HG03442 (cell line): ENCODE measurements at regions not wholly inside any gene's neighbourhood (a gene's known extent, or its start where the extent isn't known, plus 50 kb on each side); places are given as distances from the start of the nearest gene placed in this dataset.
"Not testable (repeated sequence)": the region's sequence is repeated elsewhere in the genome, so short reads cannot be mapped to it uniquely, and the experiment has no call there.

Source experiments
- ATAC-seq: cut with Tn5 transposase; IDR thresholded peaks from one replicate; pipeline ENCODE4 v1.9.1; 2021; ENCODE audit warnings: mild to moderate bottlenecking, moderate library complexity; ENCODE audit not compliant: unreplicated experiment

- ATAC-seq, result no peak
These were observed 261.1 kb downstream of the CDH7 start for GRCh38 chr18:66011916-66012315.

- ATAC-seq, result no peak
These were observed 255.2 kb downstream of the CDH7 start for GRCh38 chr18:66005831-66006588.

- not testable (repeated sequence) for ATAC-seq
These were observed 248.3 kb downstream of the CDH7 start for GRCh38 chr18:65998971-65999700.

- no peak for ATAC-seq
These were observed 244.4 kb downstream of the CDH7 start for GRCh38 chr18:65995206-65995605.

GRCh38 chr18:65994302-65994701 is 243.5 kb downstream of the CDH7 start:
- ATAC-seq, result no peak

- no peak for ATAC-seq
These were observed 240.3 kb downstream of the CDH7 start for GRCh38 chr18:65990944-65991708.

- ATAC-seq, result no peak
These were observed 239.4 kb downstream of the CDH7 start for GRCh38 chr18:65990174-65990690.

GRCh38 chr18:65988972-65989371 is 238.2 kb downstream of the CDH7 start:
- ATAC-seq, result no peak

- no peak for ATAC-seq
These were observed 237.6 kb downstream of the CDH7 start for GRCh38 chr18:65988386-65988785.

GRCh38 chr18:65983750-65984149 is 232.9 kb downstream of the CDH7 start:
- no peak for ATAC-seq

- no peak for ATAC-seq
These were observed 224.7 kb downstream of the CDH7 start for GRCh38 chr18:65975536-65975935.

- no peak for ATAC-seq
These were observed 223.9 kb downstream of the CDH7 start for GRCh38 chr18:65974758-65975157.

- no peak for ATAC-seq
These were observed 217.6 kb downstream of the CDH7 start for GRCh38 chr18:65968239-65969004.

GRCh38 chr18:65955747-65956146 is 204.9 kb downstream of the CDH7 start:
- no peak for ATAC-seq

GRCh38 chr18:65954372-65954771 is 203.6 kb downstream of the CDH7 start:
- no peak for ATAC-seq

- no peak for ATAC-seq
These were observed 196.0 kb downstream of the CDH7 start for GRCh38 chr18:65946777-65947176.

GRCh38 chr18:65943268-65943667 is 192.5 kb downstream of the CDH7 start:
- ATAC-seq, result no peak

GRCh38 chr18:65942854-65943253 is 192.0 kb downstream of the CDH7 start:
- no peak for ATAC-seq

- ATAC-seq, result no peak
These were observed 191.3 kb downstream of the CDH7 start for GRCh38 chr18:65942104-65942503.

- no peak for ATAC-seq
These were observed 190.7 kb downstream of the CDH7 start for GRCh38 chr18:65941482-65941881.
